HUDEP-2 (cell line): ENCODE measurements at regions not wholly inside any gene's neighbourhood (a gene's known extent, or its start where the extent isn't known, plus 50 kb on each side); places are given as distances from the start of the nearest gene placed in this dataset.
"Not testable (repeated sequence)": the region's sequence is repeated elsewhere in the genome, so short reads cannot be mapped to it uniquely, and the experiment has no call there.

Experiments used
- DNase-seq, 76 experiments: peaks; one replicate each; lab custom pipeline; 2025; ENCODE audit not compliant: unreplicated experiment in 76 of 76; lab: John Stamatoyannopoulos, UW

DNA sequence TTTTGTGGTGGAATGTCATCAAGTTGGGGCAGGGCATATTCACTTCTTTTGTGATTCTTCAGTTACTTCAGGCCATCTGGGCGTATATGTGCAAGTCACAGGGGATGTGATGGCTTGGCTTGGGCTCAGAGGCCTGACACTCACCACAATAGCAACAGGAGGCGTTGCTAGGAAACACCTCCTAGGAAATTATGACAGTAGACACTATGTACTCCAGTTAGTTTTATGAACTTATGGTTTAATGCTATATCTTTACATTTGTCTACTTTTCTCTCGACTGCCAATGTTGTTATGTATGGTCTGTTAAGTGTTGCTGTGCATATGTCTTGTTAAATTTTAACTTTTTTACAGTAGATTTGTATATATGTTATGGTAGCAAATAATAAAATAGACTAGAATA is 788.7 kb upstream of the GOT2 start:
- no peak for DNase-seq

DNA sequence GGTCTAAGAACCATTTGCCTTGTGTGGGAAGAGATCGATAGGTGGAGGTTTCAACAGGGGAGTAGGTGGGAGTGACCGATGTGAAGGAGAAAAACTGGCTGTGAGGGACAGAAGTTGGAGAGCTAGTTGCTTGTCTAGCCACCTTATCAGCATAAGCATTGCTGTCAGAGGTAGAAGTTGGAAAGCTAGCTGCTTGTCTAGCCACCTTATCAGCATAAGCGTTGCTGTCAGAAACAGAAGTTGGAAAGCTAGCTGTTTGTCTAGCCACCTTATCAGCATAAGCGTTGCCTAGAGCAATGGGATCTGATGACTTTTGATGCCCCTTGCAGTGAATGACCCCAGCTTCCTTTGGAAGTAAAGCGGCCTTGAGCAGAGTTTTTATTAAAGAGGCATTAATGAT is 784.6 kb upstream of the GOT2 start:
- peak in 43 of 76 experiments; percentile 1 to 86 (median 45) for DNase-seq

DNA sequence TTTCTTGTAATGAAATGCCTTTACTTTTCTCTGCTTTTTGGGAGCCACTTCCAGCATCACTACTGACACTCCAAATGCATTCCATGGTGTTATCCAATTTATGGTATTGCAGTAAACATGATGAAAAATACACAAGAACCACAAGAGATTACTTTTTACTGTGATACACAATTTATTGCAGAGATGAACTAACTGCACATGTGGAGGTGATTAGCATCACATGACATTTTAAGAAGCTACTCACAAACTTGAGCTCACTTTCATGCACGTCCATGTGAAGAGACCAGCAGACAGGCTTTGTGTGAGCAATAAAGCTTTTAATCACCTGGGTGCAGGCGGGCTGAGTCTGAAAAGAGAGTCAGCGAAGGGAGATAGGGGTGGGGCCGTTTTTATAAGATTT is 780.5 kb upstream of the GOT2 start:
- no peak for DNase-seq

DNA sequence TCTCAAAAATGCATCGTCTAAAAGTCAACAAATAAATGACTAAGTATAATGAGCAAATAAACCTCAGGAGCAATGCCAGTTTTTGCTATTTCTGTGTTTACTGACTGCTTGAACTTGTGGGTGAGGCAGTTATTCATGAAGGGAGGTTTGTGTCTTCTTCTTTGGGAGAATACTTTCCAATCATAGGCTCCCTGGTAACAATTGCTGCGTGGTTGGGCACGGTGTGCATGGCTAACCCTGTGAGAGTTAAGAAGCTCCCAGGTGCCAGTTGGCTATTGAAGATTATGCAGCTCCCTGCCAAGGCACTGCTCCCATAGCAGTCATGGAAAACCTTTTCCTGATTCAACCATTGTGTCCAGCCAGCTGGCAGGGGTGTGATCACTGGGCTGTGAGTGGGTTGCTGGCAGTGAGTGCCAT is 775.9 kb upstream of the GOT2 start:
- no peak for DNase-seq

DNA sequence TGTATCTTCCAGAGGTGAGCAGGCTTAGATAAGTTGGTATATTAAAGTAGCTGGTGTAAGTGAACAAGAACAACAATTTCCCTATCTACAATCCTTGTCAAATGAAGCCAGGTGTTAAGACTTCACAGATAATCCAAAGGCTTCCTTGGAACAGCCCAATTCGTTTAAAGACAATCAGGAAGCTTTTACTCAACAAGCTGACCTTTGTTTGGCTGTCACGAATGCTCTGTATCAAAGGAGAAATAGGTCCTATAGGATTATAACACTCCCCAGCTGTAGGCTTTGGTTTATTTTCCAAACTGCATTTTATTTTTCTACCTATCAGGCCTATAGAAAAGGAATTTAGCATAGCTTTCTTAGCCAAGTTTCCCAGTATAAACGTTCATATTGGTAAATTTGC is 766.5 kb upstream of the GOT2 start:
- no peak for DNase-seq

DNA sequence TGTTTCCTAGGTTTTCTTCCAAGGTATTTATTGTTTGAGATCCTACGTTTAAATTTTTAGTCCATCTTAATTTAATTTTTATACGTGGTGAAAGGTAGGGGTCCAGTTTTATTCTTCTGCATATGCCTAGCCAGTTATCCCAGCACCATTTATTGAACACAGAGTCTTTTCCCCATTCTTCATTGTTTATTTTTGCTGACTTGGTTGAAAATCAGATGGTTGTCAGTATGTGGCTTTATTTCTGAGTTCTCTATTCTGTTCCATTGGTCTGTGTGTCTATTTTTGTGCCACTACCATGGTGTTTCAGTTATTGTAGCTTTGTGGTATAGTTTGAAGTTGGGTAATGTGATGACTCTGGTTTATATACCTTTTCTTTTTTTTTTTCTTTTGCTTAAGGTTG is 753.0 kb upstream of the GOT2 start:
- DNase-seq, result no peak

DNA sequence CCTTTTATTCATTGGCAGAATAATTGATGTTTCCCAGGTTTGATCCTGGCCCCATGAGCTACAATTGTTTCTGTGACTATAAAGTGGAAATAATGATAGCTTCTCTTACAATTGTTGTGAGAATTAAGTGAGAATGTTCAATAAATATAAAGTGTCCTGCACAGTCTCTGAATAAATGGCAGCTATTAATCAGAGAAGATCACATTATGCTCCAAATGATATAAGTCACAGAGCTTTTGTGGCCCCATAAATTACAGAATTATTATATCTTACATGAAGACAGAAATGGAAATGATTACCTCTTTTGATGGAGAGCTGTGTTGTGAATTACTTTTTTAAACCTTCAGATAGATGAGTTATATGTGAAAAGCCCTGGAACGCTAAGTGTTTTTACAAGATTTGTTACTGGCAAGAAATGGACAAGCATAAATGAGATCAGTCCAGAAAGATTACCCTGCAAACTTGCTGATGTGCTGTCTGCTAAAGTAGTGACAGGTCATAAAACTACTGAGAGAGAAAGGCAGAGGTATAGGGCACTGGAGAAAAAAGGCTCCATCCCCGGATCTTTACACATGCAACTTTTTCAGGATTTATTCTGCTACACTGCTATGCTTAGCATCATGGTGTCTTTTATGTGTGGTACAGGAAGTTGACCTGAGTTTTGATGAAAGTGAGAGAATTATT is 750.9 kb upstream of the GOT2 start:
- no peak for DNase-seq

DNA sequence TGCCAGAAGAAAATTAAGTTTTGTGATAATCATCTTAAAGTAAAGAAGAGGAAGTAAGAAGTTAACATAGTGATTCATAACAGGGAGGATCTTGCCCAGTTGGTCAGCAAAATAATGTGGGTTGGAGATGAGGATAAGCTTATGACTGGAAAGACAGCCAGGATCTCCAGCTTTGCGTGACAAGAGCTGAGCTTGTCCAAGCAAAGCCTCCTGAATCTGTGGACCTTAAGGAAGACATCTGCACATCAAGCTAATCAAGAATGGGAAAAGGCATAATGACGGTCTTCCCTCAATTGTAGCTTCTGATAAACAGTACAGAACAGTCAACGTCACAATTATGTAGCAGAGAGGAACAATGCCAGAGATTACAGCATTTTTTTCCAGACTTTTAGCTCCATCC is 744.7 kb upstream of the GOT2 start:
- DNase-seq, result no peak

DNA sequence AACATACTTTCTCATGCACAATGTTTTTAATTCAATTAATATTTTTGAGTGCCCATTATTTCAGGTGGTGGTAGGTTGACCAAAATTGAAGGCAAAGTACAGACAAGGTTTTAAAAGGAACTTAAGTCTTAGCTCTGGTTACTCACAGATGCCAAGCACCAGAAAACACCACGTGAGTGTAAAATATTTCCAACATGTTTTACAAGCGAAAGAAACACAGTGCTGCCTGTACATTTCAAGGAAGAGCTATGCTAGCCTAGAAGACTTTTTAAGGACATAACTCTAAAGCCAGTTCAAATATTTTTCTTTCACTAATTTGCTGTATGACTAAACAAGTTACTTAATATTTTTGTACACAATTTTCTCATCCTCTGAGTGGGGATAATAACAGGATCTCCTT is 736.4 kb upstream of the GOT2 start:
- no peak for DNase-seq

DNA sequence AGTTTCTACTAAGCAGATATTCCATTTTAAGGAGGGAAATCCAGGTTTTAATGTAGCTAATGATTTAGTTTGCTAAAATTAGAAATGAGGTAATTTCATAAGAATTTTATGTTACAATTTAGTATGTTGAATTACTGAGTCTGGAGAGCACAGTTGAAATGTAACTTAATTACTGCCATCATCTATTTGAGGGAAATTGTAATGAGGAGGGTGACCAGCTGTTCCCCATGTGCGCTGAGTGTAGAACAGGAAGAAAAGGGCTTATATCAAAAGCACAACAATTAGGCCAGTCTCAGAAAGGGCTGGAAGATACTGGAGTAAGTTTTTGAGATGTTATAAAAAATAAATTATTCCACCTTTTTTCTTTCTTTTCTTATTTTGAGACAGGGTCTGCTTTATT is 735.1 kb upstream of the GOT2 start:
- no peak for DNase-seq

DNA sequence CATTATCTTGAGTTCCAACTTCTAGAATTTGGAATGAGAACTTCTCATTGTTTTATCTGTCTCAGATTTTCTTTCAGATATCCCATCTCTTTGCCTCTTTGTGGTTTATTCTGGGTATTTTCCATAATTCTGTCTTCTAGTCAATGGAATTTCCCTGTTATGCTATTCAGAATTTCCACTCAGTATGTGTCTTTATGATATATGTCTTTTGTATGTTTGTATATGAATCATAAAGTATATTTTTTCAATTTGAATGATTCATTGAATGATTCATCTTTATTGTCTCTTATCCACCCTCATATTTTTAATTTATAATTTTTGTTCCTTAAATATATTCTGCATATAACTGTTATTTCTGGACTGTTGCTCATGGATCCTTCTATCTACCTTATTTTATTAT is 729.7 kb upstream of the GOT2 start:
- no peak for DNase-seq

DNA sequence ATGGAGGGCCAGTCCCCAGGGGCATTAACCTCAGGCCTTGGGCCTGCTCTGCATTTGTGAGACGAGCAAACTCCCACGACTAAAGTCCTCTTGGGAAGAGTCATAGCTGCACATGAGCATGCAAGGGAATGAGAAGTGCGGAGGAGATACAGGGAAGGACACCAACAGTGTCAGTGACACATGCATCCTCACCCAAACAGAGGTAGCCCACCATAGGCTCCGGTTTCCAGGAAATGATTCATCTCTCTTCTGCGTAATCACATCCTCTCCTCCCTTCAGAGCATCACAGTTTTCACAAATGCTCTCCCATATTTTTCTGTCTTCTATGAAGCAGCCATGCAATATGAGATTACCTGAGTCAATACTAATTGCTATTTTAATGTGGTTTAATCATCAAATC is 725.7 kb upstream of the GOT2 start:
- DNase-seq, result no peak

DNA sequence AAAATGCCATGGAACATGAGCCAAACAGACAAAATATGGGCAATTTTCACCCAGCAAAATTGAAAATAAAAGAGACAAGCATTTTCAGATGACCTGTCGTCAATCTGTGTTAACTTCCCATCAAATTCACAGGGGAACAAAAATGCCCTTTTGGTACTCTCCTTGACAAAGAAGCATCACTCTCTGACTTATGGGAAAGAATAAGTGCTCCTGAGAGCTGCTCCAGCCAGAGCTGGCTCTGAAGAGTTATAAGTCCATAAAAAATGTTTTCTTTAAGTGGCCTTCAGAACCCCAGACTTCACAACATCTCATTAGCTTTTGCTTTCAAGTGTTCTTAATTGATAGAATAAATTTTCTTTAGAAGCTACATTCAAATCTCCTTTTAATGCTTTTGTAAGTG is 721.4 kb upstream of the GOT2 start:
- no peak for DNase-seq

DNA sequence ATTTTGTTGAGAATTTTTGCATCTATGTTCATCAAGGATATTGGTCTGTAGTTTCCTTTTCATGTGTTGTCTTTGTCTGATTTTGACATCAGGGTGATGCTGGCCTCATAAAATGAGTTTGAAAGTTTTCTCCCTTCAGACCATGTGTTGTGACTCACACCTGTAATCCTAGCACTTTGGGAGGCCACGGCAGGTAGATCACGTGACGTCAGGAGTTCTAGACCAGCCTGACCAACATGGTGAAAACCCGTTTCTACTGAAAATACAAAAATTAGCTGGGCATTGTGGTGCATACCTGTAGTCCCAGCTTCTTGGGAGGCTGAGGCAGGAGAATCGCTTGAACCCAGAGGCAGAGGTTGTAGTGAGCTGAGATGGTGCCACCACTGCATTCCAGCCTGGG is 716.4 kb upstream of the GOT2 start:
- DNase-seq, result not testable (repeated sequence)

DNA sequence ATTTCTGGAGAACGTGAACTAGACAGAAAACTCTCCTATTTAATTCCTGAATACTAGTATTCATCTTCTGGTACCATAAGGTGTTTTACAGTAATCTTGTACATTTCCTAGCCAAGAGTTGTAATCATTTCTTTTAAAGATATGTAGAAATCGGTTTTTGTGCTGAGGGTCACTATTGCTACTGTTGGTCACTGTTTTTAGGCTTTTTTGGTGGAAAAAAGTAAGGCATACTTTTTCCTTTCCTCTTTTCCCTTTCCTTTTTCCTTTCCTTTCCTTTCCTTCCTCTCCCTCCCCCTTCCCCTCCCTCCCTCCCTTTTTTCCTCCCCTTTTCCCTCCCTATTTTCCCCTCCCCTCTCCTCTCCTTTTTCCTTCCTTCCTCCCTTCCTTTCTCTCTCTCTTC is 706.4 kb upstream of the GOT2 start:
- DNase-seq, result no peak

DNA sequence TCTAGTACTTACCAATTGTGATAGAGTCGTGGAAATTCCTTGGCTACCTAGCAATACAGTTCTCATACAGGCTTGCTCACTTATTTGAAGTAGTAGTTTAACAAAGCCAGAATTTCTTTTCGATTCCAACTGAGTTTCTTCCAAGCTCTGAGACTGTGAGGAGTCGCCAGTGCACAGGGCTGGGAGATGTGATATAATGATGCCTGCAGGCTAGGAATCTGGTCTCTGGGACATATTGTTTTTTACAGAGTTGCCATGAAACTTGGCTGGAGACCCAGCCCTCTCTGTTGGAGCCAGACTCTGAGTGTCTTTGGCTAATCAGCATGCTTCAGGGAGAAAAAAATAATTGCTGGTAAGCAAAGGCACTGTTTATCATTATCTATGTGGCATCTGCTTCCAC is 698.8 kb upstream of the GOT2 start:
- no peak for DNase-seq

DNA sequence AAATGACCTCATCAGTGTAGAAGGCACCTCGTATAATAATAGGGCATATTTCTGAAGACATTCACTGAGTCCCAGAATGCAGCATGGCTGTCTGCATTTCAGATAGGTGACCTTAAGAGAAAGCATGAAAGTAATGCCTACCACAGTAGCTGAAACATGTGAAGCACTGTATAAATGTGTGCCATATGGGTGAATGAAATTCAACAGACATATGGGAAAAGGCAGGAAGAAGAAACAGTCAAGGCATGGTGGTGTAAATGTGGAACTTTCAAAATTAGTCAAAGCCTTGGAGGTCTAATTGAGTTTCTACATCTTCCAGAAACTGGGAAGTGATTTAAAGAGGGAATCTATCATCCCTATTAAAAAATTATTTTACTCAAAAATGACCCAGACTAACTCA is 698.2 kb upstream of the GOT2 start:
- DNase-seq, result no peak

DNA sequence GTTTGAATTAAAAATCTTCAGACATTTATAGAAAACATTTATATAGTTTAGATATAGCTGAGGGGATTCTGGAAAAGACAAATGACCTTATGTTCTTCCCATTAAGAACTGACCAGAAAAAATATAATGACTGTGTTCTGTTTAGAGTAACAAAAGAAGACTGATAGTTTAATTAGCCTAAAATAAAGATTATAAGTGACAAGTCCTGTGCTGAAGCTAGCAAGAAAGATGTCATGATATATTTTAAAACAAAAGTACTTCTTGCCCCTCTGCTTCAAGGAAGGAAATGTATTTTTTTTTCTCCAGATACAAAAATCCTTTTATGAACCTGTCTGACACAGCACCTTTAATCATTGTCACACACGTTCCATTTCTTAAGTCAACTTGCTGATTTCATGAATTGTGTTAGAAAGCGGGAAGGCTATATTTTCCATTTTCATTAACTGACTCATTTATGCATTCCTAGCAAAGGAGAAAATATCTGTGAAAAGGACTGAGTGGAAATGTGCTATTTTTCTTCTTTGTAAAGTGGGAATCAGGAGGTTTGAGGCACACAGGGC is 690.7 kb upstream of the GOT2 start:
- no peak for DNase-seq

DNA sequence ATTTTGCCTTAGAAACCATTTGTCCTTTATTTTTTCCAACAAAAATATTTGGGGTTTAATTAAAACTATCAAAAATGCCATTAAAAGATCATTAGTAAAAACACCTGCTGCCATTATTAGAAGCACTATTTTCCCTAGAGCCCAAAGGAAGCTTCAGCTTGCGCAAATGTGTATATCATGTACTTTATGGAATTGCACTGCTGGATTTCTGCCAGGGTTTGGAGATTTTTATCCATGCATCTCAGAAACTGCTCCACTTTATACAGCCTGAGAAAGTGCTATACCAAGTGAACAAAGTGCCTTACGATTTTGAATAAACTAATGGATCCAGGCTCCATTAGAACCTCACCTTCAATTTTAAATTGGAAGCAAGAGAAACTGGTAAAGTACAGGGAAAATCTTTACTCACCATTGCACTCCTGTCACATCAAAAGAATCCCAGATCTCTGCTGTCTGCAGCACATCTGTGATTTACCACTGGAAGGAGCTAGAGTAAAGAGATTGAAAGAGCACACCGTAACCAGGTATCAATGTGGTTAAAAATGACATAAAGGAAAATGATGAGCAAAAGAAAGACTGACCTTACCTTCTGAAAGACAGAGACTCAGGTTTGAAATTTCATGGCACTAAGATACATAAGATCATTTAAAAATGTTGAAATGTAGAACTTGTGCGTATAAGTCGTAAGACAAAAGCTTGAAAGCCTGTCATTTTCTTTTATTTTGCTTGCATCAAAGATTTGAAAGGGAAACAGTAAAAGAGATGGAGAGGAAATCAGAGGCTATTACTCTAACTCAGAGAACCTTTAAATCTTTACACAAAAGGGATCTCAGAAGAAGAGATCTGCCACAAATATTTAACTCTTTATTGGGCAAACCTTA is 678.1 kb upstream of the GOT2 start:
- DNase-seq, result no peak

DNA sequence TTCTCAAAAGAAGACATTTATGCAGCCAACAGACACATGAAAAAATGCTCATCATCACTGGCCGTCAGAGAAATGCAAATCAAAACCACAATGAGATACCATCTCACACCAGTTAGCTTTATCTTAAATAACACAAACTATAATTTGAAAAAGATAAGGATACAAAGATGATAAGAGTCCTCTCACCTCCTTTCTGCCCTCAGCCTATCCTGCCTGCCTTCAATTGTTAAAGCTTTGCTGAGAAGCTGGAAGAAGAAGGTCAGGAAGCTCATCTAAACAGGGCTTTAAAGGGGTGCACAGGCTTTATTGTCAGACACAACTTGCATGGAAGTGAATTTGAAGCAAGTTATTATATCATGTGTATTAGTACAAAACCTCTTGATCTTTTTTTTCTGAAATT is 676.3 kb upstream of the GOT2 start:
- DNase-seq, result no peak

DNA sequence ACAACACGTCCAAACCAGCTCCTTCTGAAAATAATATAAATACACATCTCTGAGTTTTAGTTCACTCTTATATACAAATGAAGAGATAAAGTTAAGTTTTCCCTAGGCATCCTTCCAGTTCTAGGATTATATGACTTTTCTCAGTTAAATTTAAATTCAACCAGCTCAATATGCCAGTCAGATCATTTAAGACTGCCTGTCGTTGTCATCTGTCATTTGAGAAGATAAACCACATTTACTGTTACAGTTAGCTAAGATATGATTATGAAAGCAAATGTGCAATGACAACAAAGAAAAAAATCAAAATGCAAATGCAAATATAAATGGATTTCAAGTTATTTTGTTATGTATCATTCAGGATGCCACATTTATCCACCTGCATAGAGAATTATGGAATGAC is 671.7 kb upstream of the GOT2 start:
- no peak for DNase-seq

DNA sequence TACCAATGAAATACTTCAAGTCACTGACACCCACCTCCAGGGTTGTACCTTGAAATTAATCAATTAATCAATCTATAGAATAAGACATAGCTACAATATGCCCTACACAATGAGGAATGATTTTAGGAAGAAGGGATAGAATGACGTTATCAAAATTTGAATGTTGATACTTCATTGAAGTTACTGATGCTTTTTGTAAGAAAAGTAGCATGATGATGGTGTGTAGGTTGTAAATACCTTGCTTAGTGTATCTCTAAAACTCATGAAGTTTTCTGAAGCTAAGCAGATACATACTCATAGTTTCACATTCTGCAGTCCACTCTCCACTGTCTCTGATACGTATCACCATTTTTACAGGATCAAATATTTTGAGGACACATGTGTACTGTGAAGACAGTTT is 670.4 kb upstream of the GOT2 start:
- no peak for DNase-seq
